Vagina (tissue), 2 donors: ENCODE measurements at regions not wholly inside any gene's neighbourhood (a gene's known extent, or its start where the extent isn't known, plus 50 kb on each side); places are given as distances from the start of the nearest gene placed in this dataset.
A peak's percentile ranks its signal among the peaks of the same experiment; 100 is the strongest.

Experiments
- DNase-seq, 2 donors: peaks; one replicate each; pipeline ENCODE4 v3.0.0-alpha.2; 2017; ENCODE audit errors: extremely low spot score in 2 of 2
- H3K27ac ChIP-seq: fragments of 200-600 bp; sonication (generic); one replicate; pipeline ENCODE4 v1.5.1; 2019
- H3K27me3 ChIP-seq: fragments of 200-600 bp; sonication (generic); one replicate; pipeline ENCODE4 v1.5.1; 2019
- H3K36me3 ChIP-seq, 2 donors: fragments of 200-600 bp; sonication (generic); one replicate each; pipeline ENCODE4 v1.5.1; 2017 to 2019
- H3K4me1 ChIP-seq: fragments of 200-600 bp; sonication (generic); one replicate; pipeline ENCODE4 v1.5.1; 2019
- H3K4me3 ChIP-seq, 2 donors: fragments of 200-600 bp; sonication (generic); 1 replicate in 1 of 2; 2 replicates in 1 of 2; pipeline ENCODE4 v1.5.1; 2016 to 2019
- H3K9me3 ChIP-seq: fragments of 200-600 bp; sonication (generic); one replicate; pipeline ENCODE4 v1.5.1; 2019
- POLR2A ChIP-seq, 2 donors: fragments of 450-650 bp; IDR thresholded peaks; one replicate each; pipeline ENCODE4 v1.6.1; 2017; ENCODE audit warnings: antibody characterized with exemption in 2 of 2, mild to moderate bottlenecking in 2 of 2, moderate library complexity in 2 of 2
- POLR2AphosphoS5 ChIP-seq, 2 donors: sonication (generic); formaldehyde crosslinking; IDR thresholded peaks; one replicate each; pipeline ENCODE4 v1.9.0; 2017; ENCODE audit warnings: antibody characterized with exemption in 2 of 2, mild to moderate bottlenecking in 2 of 2, low read depth in 1 of 2; ENCODE audit not compliant: insufficient read depth in 1 of 2
- intact Hi-C: fragments of 100-400 bp; cut with DNase I; formaldehyde crosslinking; loops from one replicate; pipeline ENCODE4 v1.15.1; 2023
- TF ChIP-seq, protein P1 (sequence below), 3 experiments: fragments of 450-650 bp in 2 of 3; fragments of 200-600 bp in 1 of 3; sonication (generic) in 1 of 3; IDR thresholded peaks; one replicate each; pipeline ENCODE4 v1.5.1; 2017 to 2019; ENCODE audit warnings: antibody characterized with exemption in 3 of 3, mild to moderate bottlenecking in 2 of 3, moderate library complexity in 2 of 3

DNA sequence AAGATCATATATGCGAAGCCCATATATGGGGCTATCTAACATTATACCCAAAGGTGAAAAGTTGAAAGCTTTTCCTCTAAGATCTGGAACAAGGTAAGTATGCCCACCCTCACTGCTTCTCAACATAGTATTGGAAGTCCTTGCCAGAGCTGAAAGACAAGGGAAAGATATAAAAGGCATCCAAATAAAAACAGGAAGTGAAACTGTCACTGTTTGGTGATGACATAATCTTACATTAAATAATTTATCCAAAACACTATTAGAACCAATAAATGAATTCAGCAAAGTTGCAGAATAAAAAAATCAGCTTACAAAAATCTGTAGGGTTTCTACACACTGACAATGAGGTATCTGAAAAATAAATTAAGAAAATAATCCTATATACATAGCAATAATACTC lies 205.8 kb downstream of the INSIG2 start:
- Histone ChIP-seq H3K4me3 (no peak overlapping the region), H3K27ac (no peak overlapping the region), H3K4me1 (no peaks in the 10 kb centered on the region), H3K27me3 (no peaks in the 10 kb centered on the region), H3K36me3 (no peaks in the 10 kb centered on the region), H3K9me3 (no peaks in the 10 kb centered on the region)
- intact Hi-C loops, result no loop called here
- TF ChIP-seq, protein P1, sequence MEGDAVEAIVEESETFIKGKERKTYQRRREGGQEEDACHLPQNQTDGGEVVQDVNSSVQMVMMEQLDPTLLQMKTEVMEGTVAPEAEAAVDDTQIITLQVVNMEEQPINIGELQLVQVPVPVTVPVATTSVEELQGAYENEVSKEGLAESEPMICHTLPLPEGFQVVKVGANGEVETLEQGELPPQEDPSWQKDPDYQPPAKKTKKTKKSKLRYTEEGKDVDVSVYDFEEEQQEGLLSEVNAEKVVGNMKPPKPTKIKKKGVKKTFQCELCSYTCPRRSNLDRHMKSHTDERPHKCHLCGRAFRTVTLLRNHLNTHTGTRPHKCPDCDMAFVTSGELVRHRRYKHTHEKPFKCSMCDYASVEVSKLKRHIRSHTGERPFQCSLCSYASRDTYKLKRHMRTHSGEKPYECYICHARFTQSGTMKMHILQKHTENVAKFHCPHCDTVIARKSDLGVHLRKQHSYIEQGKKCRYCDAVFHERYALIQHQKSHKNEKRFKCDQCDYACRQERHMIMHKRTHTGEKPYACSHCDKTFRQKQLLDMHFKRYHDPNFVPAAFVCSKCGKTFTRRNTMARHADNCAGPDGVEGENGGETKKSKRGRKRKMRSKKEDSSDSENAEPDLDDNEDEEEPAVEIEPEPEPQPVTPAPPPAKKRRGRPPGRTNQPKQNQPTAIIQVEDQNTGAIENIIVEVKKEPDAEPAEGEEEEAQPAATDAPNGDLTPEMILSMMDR (IDR thresholded peaks at IDR 0.05), result no peak
- no peak for TF ChIP-seq POLR2A (IDR thresholded peaks at IDR 0.05)
- TF ChIP-seq POLR2AphosphoS5 (IDR thresholded peaks at IDR 0.05; ENCODE audit: insufficient read depth in 1 of 2, low read depth in 1 of 2), result no peak
- no peak for DNase-seq

DNA sequence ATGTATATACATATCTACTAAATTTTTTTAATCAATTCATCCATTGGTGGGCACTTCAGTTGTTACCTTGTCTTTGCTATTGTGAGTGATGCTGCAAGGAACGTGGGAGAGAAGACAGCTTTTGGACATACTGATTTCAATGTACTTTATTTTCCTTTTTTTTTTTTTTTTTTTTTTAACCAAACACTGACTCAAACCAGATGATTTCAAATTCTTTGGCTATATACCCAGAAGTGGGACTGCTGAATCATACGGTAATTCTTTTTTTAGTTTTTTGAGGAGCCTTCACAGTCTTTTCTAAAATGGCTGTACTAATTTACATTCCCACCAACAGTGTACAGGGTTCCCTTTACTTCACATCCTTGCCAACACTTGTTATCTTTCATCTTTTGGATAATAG lies 204.7 kb downstream of the INSIG2 start:
- Histone ChIP-seq H3K4me3 (no peak overlapping the region), H3K9me3 (no peaks in the 10 kb centered on the region), H3K27ac (no peak overlapping the region), H3K36me3 (no peaks in the 10 kb centered on the region), H3K27me3 (no peaks in the 10 kb centered on the region), H3K4me1 (no peaks in the 10 kb centered on the region)
- intact Hi-C loops, result no loop called here
- TF ChIP-seq POLR2A (IDR thresholded peaks at IDR 0.05), result no peak
- TF ChIP-seq, protein P1 (IDR thresholded peaks at IDR 0.05), result no peak
- TF ChIP-seq POLR2AphosphoS5 (IDR thresholded peaks at IDR 0.05; ENCODE audit: insufficient read depth in 1 of 2, low read depth in 1 of 2), result no peak
- no peak for DNase-seq

GRCh38 chr2:118291251-118291880 lies 203.1 kb downstream of the INSIG2 start:
- Histone ChIP-seq H3K27ac (no peak overlapping the region), H3K4me3 (no peak overlapping the region), H3K27me3 (no peaks in the 10 kb centered on the region), H3K4me1 (no peaks in the 10 kb centered on the region), H3K9me3 (no peaks in the 10 kb centered on the region), H3K36me3 (no peaks in the 10 kb centered on the region)
- intact Hi-C loops, result no loop called here
- peak in 1 of 2 donors; percentile 67 for DNase-seq
- TF ChIP-seq POLR2A (IDR thresholded peaks at IDR 0.05), result no peak
- TF ChIP-seq POLR2AphosphoS5 (IDR thresholded peaks at IDR 0.05; ENCODE audit: insufficient read depth in 1 of 2, low read depth in 1 of 2), result no peak
- TF ChIP-seq, protein P1 (IDR thresholded peaks at IDR 0.05), result no peak

DNA sequence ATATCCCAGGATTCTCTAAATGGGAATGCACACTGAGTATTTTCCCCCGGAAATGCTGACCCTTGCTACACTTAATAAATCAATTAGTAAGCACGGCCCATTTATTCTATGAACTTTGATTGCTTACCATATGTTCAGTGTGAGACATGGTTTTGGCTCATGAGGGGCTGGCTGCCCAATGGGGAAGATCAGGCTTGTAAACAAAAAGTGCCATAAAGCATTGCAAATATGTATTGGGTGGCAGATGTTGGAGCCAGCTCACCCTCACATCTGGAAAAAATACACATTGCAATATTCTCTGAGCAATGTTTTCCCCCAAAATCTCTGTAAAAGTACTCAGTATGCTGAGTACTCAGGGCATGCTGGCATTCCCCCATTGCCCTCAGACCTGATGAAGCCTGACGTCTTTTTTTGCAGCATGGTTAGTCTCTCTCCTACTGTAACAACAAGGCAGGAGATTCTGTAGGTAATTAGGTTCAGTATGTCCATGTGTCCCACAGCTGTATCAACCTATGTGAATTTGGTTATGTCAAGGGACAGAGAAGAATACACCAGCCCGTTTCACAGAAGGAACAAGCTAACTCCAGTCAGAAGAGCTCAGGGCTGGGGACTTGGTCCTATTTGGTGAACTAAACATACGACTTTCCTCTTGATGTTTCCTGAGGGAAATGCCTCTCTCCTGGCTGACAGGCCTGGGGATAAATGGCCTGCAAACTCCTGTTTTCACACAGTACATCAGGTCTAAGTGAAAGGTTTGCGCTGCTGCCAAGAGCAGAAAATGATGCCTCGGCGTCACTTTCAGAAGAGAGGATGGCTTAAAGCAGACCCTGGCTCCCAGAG lies 202.4 kb downstream of the INSIG2 start:
- TF ChIP-seq, protein P1 (IDR thresholded peaks at IDR 0.05), result no peak
- no peak for TF ChIP-seq POLR2A (IDR thresholded peaks at IDR 0.05)
- no peak for TF ChIP-seq POLR2AphosphoS5 (IDR thresholded peaks at IDR 0.05; ENCODE audit: insufficient read depth in 1 of 2, low read depth in 1 of 2)
- DNase-seq, result no peak
- Histone ChIP-seq H3K9me3 (no peaks in the 10 kb centered on the region), H3K36me3 (no peaks in the 10 kb centered on the region), H3K27ac (no peak overlapping the region), H3K4me1 (no peaks in the 10 kb centered on the region), H3K4me3 (no peak overlapping the region), H3K27me3 (no peaks in the 10 kb centered on the region)
- intact Hi-C loops, result no loop called here

GRCh38 chr2:118279005-118279404 lies 190.7 kb downstream of the INSIG2 start:
- no peaks in the 10 kb centered on the region for H3K9me3 ChIP-seq
- H3K27ac ChIP-seq, result no peak overlapping the region
- no peaks in the 10 kb centered on the region for H3K27me3 ChIP-seq
- no peaks in the 10 kb centered on the region for H3K4me1 ChIP-seq
- DNase-seq, result no peak
- no peak overlapping the region for H3K4me3 ChIP-seq
- intact Hi-C loops, result no loop called here
- H3K36me3 ChIP-seq, result no peaks in the 10 kb centered on the region
- TF ChIP-seq, protein P1 (IDR thresholded peaks at IDR 0.05), result no peak
- no peak for TF ChIP-seq POLR2AphosphoS5 (IDR thresholded peaks at IDR 0.05; ENCODE audit: insufficient read depth in 1 of 2, low read depth in 1 of 2)
- TF ChIP-seq POLR2A (IDR thresholded peaks at IDR 0.05), result no peak
